ENCODE measurements at regions not wholly inside any gene's neighbourhood (a gene's known extent, or its start where the extent isn't known, plus 50 kb on each side); places are given as distances from the start of the nearest gene placed in this dataset.

DNA sequence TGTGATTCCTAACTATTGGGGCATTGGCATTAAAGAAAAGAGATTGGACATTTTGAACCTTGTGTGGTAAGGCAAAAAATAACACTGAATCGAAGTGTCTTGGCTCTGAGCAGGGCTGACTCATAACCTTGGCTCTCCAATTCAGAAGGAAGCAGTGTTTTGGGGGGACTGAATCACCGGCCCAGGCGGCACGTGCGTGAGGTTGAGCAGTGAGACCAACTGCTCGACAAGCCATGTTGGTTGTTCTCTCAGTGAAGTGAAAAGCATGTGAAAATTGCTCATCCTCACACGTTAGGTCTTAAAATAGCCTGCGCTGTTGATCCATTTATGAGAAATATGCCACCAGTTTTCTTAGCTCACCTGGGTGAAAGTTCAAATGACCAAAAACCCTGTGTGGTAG lies 137.8 kb upstream of the SPACA1 start:
- TF ChIP-seq, protein P1, sequence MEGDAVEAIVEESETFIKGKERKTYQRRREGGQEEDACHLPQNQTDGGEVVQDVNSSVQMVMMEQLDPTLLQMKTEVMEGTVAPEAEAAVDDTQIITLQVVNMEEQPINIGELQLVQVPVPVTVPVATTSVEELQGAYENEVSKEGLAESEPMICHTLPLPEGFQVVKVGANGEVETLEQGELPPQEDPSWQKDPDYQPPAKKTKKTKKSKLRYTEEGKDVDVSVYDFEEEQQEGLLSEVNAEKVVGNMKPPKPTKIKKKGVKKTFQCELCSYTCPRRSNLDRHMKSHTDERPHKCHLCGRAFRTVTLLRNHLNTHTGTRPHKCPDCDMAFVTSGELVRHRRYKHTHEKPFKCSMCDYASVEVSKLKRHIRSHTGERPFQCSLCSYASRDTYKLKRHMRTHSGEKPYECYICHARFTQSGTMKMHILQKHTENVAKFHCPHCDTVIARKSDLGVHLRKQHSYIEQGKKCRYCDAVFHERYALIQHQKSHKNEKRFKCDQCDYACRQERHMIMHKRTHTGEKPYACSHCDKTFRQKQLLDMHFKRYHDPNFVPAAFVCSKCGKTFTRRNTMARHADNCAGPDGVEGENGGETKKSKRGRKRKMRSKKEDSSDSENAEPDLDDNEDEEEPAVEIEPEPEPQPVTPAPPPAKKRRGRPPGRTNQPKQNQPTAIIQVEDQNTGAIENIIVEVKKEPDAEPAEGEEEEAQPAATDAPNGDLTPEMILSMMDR (conservative IDR thresholded peaks at IDR 0.05): no peak
- TF ChIP-seq ZFX (IDR thresholded peaks at IDR 0.05): no peak
